ENCODE measurements at regions not wholly inside any gene's neighbourhood (a gene's known extent, or its start where the extent isn't known, plus 50 kb on each side); places are given as distances from the start of the nearest gene placed in this dataset.
"Not testable (repeated sequence)": the region's sequence is repeated elsewhere in the genome, so short reads cannot be mapped to it uniquely, and the experiment has no call there.

- H3K9me3 ChIP-seq: no peaks in the 10 kb centered on the region
- no peaks in the 10 kb centered on the region for H3K4me1 ChIP-seq
- intact Hi-C loops (cut with DNase I): no loop called here
- DNase-seq: no peak
- H3K27ac ChIP-seq: no peak overlapping the region
- no peak overlapping the region for H3K9ac ChIP-seq (ENCODE audit: low read depth in 2 of 2, low read length in 2 of 2)
- no peak overlapping the region for H3K4me3 ChIP-seq
- TF ChIP-seq, protein P1, sequence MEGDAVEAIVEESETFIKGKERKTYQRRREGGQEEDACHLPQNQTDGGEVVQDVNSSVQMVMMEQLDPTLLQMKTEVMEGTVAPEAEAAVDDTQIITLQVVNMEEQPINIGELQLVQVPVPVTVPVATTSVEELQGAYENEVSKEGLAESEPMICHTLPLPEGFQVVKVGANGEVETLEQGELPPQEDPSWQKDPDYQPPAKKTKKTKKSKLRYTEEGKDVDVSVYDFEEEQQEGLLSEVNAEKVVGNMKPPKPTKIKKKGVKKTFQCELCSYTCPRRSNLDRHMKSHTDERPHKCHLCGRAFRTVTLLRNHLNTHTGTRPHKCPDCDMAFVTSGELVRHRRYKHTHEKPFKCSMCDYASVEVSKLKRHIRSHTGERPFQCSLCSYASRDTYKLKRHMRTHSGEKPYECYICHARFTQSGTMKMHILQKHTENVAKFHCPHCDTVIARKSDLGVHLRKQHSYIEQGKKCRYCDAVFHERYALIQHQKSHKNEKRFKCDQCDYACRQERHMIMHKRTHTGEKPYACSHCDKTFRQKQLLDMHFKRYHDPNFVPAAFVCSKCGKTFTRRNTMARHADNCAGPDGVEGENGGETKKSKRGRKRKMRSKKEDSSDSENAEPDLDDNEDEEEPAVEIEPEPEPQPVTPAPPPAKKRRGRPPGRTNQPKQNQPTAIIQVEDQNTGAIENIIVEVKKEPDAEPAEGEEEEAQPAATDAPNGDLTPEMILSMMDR (IDR thresholded peaks at IDR 0.05): no peak
- no peaks in the 10 kb centered on the region for H3K27me3 ChIP-seq
- H3K36me3 ChIP-seq: no peaks in the 10 kb centered on the region
These were observed 566.8 kb downstream of the PDHA2 start for GRCh38 chr4:96406742-96407141.

- Histone ChIP-seq H3K9me3 (no peaks in the 10 kb centered on the region), H3K27ac (no peak overlapping the region), H3K36me3 (no peaks in the 10 kb centered on the region), H3K9ac (ENCODE audit: low read depth in 2 of 2, low read length in 2 of 2) (no peak overlapping the region), H3K4me3 (no peak overlapping the region), H3K4me1 (no peaks in the 10 kb centered on the region), H3K27me3 (no peaks in the 10 kb centered on the region)
- DNase-seq: no peak
- TF ChIP-seq, protein P1 (IDR thresholded peaks at IDR 0.05): no peak
- intact Hi-C loops (cut with DNase I): no loop called here
These were observed 567.3 kb downstream of the PDHA2 start for GRCh38 chr4:96407225-96407624.

GRCh38 chr4:96407738-96408463, 568.0 kb downstream of the PDHA2 start:
- Histone ChIP-seq H3K4me1 (no peaks in the 10 kb centered on the region), H3K9ac (ENCODE audit: low read depth in 2 of 2, low read length in 2 of 2) (no peak overlapping the region), H3K36me3 (no peaks in the 10 kb centered on the region), H3K9me3 (no peaks in the 10 kb centered on the region), H3K4me3 (no peak overlapping the region), H3K27ac (no peak overlapping the region), H3K27me3 (no peaks in the 10 kb centered on the region)
- intact Hi-C loops (cut with DNase I): no loop called here
- TF ChIP-seq, protein P1 (IDR thresholded peaks at IDR 0.05): no peak
- no peak for DNase-seq

DNA sequence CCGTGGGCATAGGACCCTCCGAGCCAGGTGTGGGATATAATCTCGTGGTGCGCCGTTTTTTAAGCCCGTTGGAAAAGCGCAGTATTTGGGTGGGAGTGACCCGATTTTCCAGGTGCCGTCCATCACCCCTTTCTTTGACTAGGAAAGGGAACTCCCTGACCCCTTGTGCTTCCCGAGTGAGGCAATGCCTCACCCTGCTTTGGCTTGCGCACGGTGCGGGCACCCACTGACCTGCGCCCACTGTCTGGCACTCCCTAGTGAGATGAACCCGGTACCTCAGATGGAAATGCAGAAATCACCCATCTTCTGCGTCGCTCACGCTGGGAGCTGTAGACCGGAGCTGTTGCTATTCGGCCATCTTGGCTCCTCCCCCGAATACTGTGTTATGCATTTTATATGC, 575.0 kb downstream of the PDHA2 start:
- DNase-seq; H3K4me1 ChIP-seq; H3K9ac ChIP-seq (ENCODE audit: low read depth in 2 of 2, low read length in 2 of 2); H3K4me3 ChIP-seq; intact Hi-C loops (cut with DNase I); H3K36me3 ChIP-seq; H3K27ac ChIP-seq; H3K9me3 ChIP-seq; H3K27me3 ChIP-seq: not testable (repeated sequence)

- intact Hi-C loops (cut with DNase I): no loop called here
- Histone ChIP-seq H3K27ac (no peak overlapping the region), H3K4me1 (no peaks in the 10 kb centered on the region), H3K4me3 (no peak overlapping the region), H3K36me3 (no peaks in the 10 kb centered on the region), H3K9me3 (no peaks in the 10 kb centered on the region), H3K9ac (ENCODE audit: low read depth in 2 of 2, low read length in 2 of 2) (no peak overlapping the region), H3K27me3 (no peaks in the 10 kb centered on the region)
- TF ChIP-seq, protein P1 (IDR thresholded peaks at IDR 0.05): no peak
- no peak for DNase-seq
These were observed 589.8 kb downstream of the PDHA2 start for GRCh38 chr4:96429657-96430056.

DNA sequence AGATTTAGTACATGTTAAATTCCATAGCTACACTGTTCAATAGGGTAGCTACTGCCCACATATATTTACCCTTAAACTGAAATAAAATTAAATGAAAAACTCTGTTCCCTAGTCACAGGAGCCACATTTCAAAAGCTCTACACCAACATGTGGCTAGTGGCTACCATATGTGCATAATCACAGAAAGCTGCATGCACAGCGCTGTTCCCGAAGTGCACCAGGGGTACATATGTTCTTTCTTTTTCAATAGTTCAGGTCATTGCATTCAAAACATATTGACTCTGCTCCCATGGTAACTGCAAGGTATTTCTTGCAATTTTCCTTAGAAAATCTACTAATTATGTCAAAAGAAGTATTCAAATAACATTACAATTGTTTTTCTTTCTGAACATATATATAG, 591.2 kb downstream of the PDHA2 start:
- no peak for DNase-seq
- TF ChIP-seq, protein P1 (IDR thresholded peaks at IDR 0.05): no peak
- Histone ChIP-seq H3K27ac (no peak overlapping the region), H3K4me1 (no peaks in the 10 kb centered on the region), H3K9me3 (no peaks in the 10 kb centered on the region), H3K9ac (ENCODE audit: low read depth in 2 of 2, low read length in 2 of 2) (no peak overlapping the region), H3K27me3 (no peaks in the 10 kb centered on the region), H3K4me3 (no peak overlapping the region), H3K36me3 (no peaks in the 10 kb centered on the region)
- intact Hi-C loops (cut with DNase I): no loop called here
